ENCODE measurements at regions not wholly inside any gene's neighbourhood (a gene's known extent, or its start where the extent isn't known, plus 50 kb on each side); places are given as distances from the start of the nearest gene placed in this dataset.

GRCh38 chr4:89509708-89510281 is 202.2 kb upstream of the GPRIN3 start:
- DNase-seq (ENCODE audit: low read depth): peak; percentile 96

GRCh38 chr4:89506866-89507491 is 199.4 kb upstream of the GPRIN3 start:
- TF ChIP-seq CTCF (conservative IDR thresholded peaks at IDR 0.05; ENCODE audit: low read length): no peak
- DNase-seq (ENCODE audit: low read depth): no peak

More at GRCh38 chr4:89509708-89510281, 202.2 kb upstream of the GPRIN3 start:
- TF ChIP-seq CTCF (conservative IDR thresholded peaks at IDR 0.05; ENCODE audit: low read length): no peak
- no peak overlapping the region for H3K4me3 ChIP-seq (ENCODE audit: low read length)

GRCh38 chr4:89502581-89502980 is 195.0 kb upstream of the GPRIN3 start:
- no peak overlapping the region for H3K4me3 ChIP-seq (ENCODE audit: low read length)
- TF ChIP-seq CTCF (conservative IDR thresholded peaks at IDR 0.05; ENCODE audit: low read length): no peak
- DNase-seq (ENCODE audit: low read depth): no peak

More at GRCh38 chr4:89506866-89507491, 199.4 kb upstream of the GPRIN3 start:
- H3K4me3 ChIP-seq (ENCODE audit: low read length): no peak overlapping the region

GRCh38 chr4:89497517-89498308 is 190.1 kb upstream of the GPRIN3 start:
- no peak overlapping the region for H3K4me3 ChIP-seq (ENCODE audit: low read length)
- TF ChIP-seq CTCF (conservative IDR thresholded peaks at IDR 0.05; ENCODE audit: low read length): no peak
- DNase-seq (ENCODE audit: low read depth): no peak

GRCh38 chr4:89496851-89497250 is 189.3 kb upstream of the GPRIN3 start:
- H3K4me3 ChIP-seq (ENCODE audit: low read length): no peak overlapping the region
- DNase-seq (ENCODE audit: low read depth): peak; percentile 75
- no peak for TF ChIP-seq CTCF (conservative IDR thresholded peaks at IDR 0.05; ENCODE audit: low read length)

- no peak for DNase-seq (ENCODE audit: low read depth)
- no peak overlapping the region for H3K4me3 ChIP-seq (ENCODE audit: low read length)
- TF ChIP-seq CTCF (conservative IDR thresholded peaks at IDR 0.05; ENCODE audit: low read length): no peak
Observed at GRCh38 chr4:89493367-89493766, 185.8 kb upstream of the GPRIN3 start.

Measured in AG10803 (cell line).